DOHH2 (cell line): ENCODE measurements at regions not wholly inside any gene's neighbourhood (a gene's known extent, or its start where the extent isn't known, plus 50 kb on each side); places are given as distances from the start of the nearest gene placed in this dataset.

Experiments used
- H3F3A ChIP-seq: fragments of 200-600 bp; sonication (generic), shearing (Covaris generic); 2 replicates; pipeline ENCODE4 v1.6.0; 2016; ENCODE audit warnings: antibody characterized with exemption, mild to moderate bottlenecking; ENCODE audit not compliant: control insufficient read depth, insufficient read depth
- H3K27ac ChIP-seq: fragments of 200-600 bp; sonication (generic); 2 replicates; pipeline ENCODE4 v1.5.1; 2014; ENCODE audit warnings: low read depth, mild to moderate bottlenecking, low read length, moderate library complexity
- H3K27me3 ChIP-seq: fragments of 200-600 bp; sonication (generic); 2 replicates; pipeline ENCODE4 v1.6.1; 2014; ENCODE audit warnings: mild to moderate bottlenecking, low read length, mixed read lengths; ENCODE audit not compliant: control insufficient read depth
- H3K36me3 ChIP-seq: fragments of 200-600 bp; sonication (generic); 2 replicates; pipeline ENCODE4 v1.6.1; 2014; ENCODE audit warnings: mild to moderate bottlenecking, low read length, moderate library complexity, mixed read lengths; ENCODE audit not compliant: control insufficient read depth
- H3K4me1 ChIP-seq: fragments of 200-600 bp; sonication (generic); 2 replicates; pipeline ENCODE4 v1.6.1; 2014; ENCODE audit warnings: mild to moderate bottlenecking, low read length, mixed read lengths; ENCODE audit not compliant: control insufficient read depth
- H3K4me2 ChIP-seq: fragments of 200-600 bp; sonication (generic); 2 replicates; pipeline ENCODE4 v1.6.0; 2014; ENCODE audit warnings: mild to moderate bottlenecking, low read length, moderate library complexity
- H3K4me3 ChIP-seq: fragments of 200-600 bp; sonication (generic); 2 replicates; pipeline ENCODE4 v1.5.1; 2014; ENCODE audit warnings: mild to moderate bottlenecking, low read length, mixed read lengths
- H3K79me2 ChIP-seq: fragments of 200-600 bp; sonication (generic); 2 replicates; pipeline ENCODE4 v1.6.1; 2014; ENCODE audit warnings: mild to moderate bottlenecking, low read length, mixed read lengths; ENCODE audit not compliant: control insufficient read depth
- H3K9me2 ChIP-seq: fragments of 200-600 bp; sonication (generic); replicated peaks from 2 replicates; pipeline ENCODE4 v1.6.1; 2014; ENCODE audit warnings: mild to moderate bottlenecking, low read length, mixed read lengths; ENCODE audit not compliant: control insufficient read depth
- H3K9me3 ChIP-seq: fragments of 200-600 bp; sonication (generic); 2 replicates; pipeline ENCODE4 v1.6.1; 2014; ENCODE audit warnings: antibody characterized with exemption, low read length, mixed read lengths; ENCODE audit not compliant: control insufficient read depth, insufficient read depth
- H4K20me1 ChIP-seq: fragments of 200-600 bp; sonication (generic); 2 replicates; pipeline ENCODE4 v1.6.0; 2014; ENCODE audit warnings: low read depth, mild to moderate bottlenecking, antibody characterized with exemption, low read length, moderate library complexity; ENCODE audit not compliant: control insufficient read depth, insufficient read depth
- EZH2phosphoT487 ChIP-seq: fragments of 200-600 bp; sonication (generic); IDR thresholded peaks from 2 replicates; pipeline ENCODE4 v1.6.1; 2017; ENCODE audit warnings: borderline replicate concordance, mild to moderate bottlenecking, antibody characterized with exemption, low read length, moderate library complexity, mixed read lengths
- TF ChIP-seq, protein P1 (sequence below): fragments of 200-600 bp; sonication (generic); IDR thresholded peaks from one replicate; pipeline ENCODE4 v1.5.1; 2014; ENCODE audit warnings: antibody characterized with exemption, mild to moderate bottlenecking, low read depth, low read length; ENCODE audit not compliant: poor library complexity, severe bottlenecking

DNA sequence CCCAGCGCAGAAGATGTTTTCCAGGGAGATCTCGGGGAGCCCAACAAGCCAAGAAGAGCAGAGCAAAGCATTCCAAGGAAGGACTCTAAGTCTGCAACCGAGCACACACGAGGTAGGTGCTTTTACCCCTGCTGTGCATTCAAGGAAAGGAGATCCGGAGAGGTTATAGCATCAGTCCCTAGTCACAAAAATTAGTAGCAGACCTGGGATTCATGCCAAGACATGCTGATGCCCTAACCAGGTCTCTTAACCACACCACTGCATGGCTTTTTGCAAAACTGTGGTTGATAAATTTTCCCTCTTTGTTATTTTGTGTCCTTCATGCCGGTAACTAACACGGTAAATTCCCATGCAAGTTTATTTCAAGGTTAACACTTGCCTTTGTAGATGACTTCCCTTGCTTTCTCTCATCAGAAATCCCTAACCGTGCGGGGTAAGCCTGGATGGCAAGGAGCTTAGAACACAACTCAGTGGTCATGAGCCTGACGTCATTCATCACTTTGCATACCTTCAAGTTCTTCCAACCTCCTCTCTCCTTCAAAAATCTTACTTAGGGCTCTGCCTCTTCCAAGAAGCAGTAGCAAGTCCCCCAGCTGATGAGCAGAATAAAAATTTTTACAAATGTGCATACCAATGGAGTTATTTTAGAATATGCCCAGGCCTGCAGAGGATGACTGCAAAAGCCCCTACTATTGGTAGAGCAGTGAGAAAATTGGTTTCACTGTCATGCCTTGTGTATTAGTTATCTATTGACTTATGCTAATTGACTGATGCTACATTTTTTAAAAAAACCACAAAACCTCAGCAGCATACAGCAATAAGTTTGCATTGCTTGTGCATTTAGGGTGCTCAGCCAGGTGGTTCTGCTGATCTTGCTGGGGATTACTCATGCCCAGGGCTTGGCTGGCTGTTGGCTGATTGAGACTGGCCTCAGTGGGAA is 465.1 kb downstream of the MN1 start:
- Histone ChIP-seq H3K9me3 (no peaks in the 10 kb centered on the region), H3K79me2 (no peaks in the 10 kb centered on the region), H3K36me3 (no peaks in the 10 kb centered on the region), H4K20me1 (no peaks in the 10 kb centered on the region), H3K27ac (no peak overlapping the region), H3K4me2 (no peak overlapping the region), H3K4me1 (no peaks in the 10 kb centered on the region), H3K9me2 (no peaks in the 10 kb centered on the region), H3K4me3 (no peak overlapping the region), H3K27me3 (peaks cover 6% of the 10 kb centered on the region; the same call in 1 of the 2 replicates), H3F3A (no peaks in the 10 kb centered on the region)
- no peak for TF ChIP-seq EZH2phosphoT487
- TF ChIP-seq, protein P1, sequence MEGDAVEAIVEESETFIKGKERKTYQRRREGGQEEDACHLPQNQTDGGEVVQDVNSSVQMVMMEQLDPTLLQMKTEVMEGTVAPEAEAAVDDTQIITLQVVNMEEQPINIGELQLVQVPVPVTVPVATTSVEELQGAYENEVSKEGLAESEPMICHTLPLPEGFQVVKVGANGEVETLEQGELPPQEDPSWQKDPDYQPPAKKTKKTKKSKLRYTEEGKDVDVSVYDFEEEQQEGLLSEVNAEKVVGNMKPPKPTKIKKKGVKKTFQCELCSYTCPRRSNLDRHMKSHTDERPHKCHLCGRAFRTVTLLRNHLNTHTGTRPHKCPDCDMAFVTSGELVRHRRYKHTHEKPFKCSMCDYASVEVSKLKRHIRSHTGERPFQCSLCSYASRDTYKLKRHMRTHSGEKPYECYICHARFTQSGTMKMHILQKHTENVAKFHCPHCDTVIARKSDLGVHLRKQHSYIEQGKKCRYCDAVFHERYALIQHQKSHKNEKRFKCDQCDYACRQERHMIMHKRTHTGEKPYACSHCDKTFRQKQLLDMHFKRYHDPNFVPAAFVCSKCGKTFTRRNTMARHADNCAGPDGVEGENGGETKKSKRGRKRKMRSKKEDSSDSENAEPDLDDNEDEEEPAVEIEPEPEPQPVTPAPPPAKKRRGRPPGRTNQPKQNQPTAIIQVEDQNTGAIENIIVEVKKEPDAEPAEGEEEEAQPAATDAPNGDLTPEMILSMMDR = no peak

GRCh38 chr22:27337676-27338075 is 463.9 kb downstream of the MN1 start:
- Histone ChIP-seq H3K79me2 (no peaks in the 10 kb centered on the region), H3K27ac (no peak overlapping the region), H3K4me3 (no peak overlapping the region), H4K20me1 (no peaks in the 10 kb centered on the region), H3K9me2 (no peaks in the 10 kb centered on the region), H3F3A (no peaks in the 10 kb centered on the region), H3K4me2 (no peak overlapping the region), H3K4me1 (no peaks in the 10 kb centered on the region), H3K27me3 (no peaks in the 10 kb centered on the region; the same call in 1 of the 2 replicates), H3K36me3 (no peaks in the 10 kb centered on the region), H3K9me3 (no peaks in the 10 kb centered on the region)
- no peak for TF ChIP-seq EZH2phosphoT487
- TF ChIP-seq, protein P1 = no peak

GRCh38 chr22:27340047-27340446 is 461.5 kb downstream of the MN1 start:
- H3K4me2 ChIP-seq = no peak overlapping the region

GRCh38 chr22:27344546-27344945 is 457.0 kb downstream of the MN1 start:
- Histone ChIP-seq H3K36me3 (no peaks in the 10 kb centered on the region), H3K9me2 (no peaks in the 10 kb centered on the region), H4K20me1 (no peaks in the 10 kb centered on the region), H3K4me1 (0 out of 2 replicates have a peak, but pooled peaks cover 3% of the 10 kb centered on the region), H3K27me3 (no peaks in the 10 kb centered on the region), H3F3A (no peaks in the 10 kb centered on the region), H3K4me3 (no peak overlapping the region), H3K79me2 (no peaks in the 10 kb centered on the region), H3K27ac (no peak overlapping the region), H3K4me2 (no peak overlapping the region), H3K9me3 (no peaks in the 10 kb centered on the region; the same call in none of the 2 replicates)
- no peak for TF ChIP-seq EZH2phosphoT487
- TF ChIP-seq, protein P1 = no peak

More at GRCh38 chr22:27340047-27340446, 461.5 kb downstream of the MN1 start:
- Histone ChIP-seq H4K20me1 (no peaks in the 10 kb centered on the region), H3K27ac (no peak overlapping the region), H3K79me2 (no peaks in the 10 kb centered on the region), H3K9me2 (no peaks in the 10 kb centered on the region), H3K4me1 (no peaks in the 10 kb centered on the region), H3F3A (no peaks in the 10 kb centered on the region), H3K9me3 (no peaks in the 10 kb centered on the region), H3K27me3 (no peaks in the 10 kb centered on the region), H3K36me3 (no peaks in the 10 kb centered on the region), H3K4me3 (no peak overlapping the region)
- no peak for TF ChIP-seq EZH2phosphoT487
